Gastrocnemius medialis (tissue), 4 donors: ENCODE measurements at regions not wholly inside any gene's neighbourhood (a gene's known extent, or its start where the extent isn't known, plus 50 kb on each side); places are given as distances from the start of the nearest gene placed in this dataset.

Experiments used
- POLR2A ChIP-seq, 2 donors: fragments of 450-650 bp; IDR thresholded peaks; one replicate each; pipeline ENCODE4 v1.6.1; 2017; ENCODE audit warnings: antibody characterized with exemption in 2 of 2, mild to moderate bottlenecking in 2 of 2, moderate library complexity in 2 of 2
- TF ChIP-seq, protein P1 (sequence below), 5 experiments: fragments of 450-650 bp in 3 of 5; fragments of 200-600 bp in 2 of 5; sonication (generic) in 2 of 5; IDR thresholded peaks in 4 of 5; conservative IDR thresholded peaks in 1 of 5; 1 replicate in 4 of 5; 2 replicates in 1 of 5; pipeline ENCODE4 v1.5.1; 2016 to 2019; ENCODE audit warnings: antibody characterized with exemption in 5 of 5, mild to moderate bottlenecking in 3 of 5, moderate library complexity in 3 of 5

DNA sequence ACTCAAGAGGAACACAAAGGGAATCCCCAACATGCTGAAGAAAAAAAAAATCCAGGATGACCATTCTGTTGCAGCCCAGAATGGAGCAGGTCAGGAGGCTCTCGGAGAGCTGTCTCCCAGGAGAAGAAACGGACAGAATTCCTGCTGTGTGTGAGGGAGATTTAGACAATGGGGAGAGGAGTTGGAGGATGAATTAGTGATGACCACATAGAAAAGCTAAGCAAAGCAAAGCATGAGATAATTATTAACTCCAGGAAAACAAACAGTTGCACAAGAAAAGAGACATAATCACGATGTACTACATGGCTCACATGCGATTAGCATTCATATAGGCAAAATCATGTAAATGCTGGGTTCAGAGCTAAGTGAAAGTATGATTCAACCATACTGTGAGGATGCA, 61.1 kb upstream of the SMYD2 start:
- TF ChIP-seq, protein P1, sequence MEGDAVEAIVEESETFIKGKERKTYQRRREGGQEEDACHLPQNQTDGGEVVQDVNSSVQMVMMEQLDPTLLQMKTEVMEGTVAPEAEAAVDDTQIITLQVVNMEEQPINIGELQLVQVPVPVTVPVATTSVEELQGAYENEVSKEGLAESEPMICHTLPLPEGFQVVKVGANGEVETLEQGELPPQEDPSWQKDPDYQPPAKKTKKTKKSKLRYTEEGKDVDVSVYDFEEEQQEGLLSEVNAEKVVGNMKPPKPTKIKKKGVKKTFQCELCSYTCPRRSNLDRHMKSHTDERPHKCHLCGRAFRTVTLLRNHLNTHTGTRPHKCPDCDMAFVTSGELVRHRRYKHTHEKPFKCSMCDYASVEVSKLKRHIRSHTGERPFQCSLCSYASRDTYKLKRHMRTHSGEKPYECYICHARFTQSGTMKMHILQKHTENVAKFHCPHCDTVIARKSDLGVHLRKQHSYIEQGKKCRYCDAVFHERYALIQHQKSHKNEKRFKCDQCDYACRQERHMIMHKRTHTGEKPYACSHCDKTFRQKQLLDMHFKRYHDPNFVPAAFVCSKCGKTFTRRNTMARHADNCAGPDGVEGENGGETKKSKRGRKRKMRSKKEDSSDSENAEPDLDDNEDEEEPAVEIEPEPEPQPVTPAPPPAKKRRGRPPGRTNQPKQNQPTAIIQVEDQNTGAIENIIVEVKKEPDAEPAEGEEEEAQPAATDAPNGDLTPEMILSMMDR (IDR thresholded peaks at IDR 0.05 in 4 of 5, conservative IDR thresholded peaks at IDR 0.05 in 1 of 5), result no peak
- no peak for TF ChIP-seq POLR2A (IDR thresholded peaks at IDR 0.05)
